T-helper 2 cell treated with Interferon-gamma antibody and Interleukin-4, amounts not matched to agents 100 ng/mL and 5 ng/mL, for 36 hours (primary cell): ENCODE measurements at regions not wholly inside any gene's neighbourhood (a gene's known extent, or its start where the extent isn't known, plus 50 kb on each side); places are given as distances from the start of the nearest gene placed in this dataset.
"Not testable (repeated sequence)": the region's sequence is repeated elsewhere in the genome, so short reads cannot be mapped to it uniquely, and the experiment has no call there.

Experiments
- intact Hi-C: fragments of 100-400 bp; cut with micrococcal nuclease; formaldehyde crosslinking; loops from one replicate; pipeline ENCODE4 v1.15.1; 2023

GRCh38 chr11:128171506-128171905 lies 415.9 kb downstream of the ETS1 start:
- intact Hi-C loops = loop anchor here (5.0 kb wide), 3 partner anchors 331 to 586 kb away; no protein-coding TSS in a partner anchor

GRCh38 chr11:128165572-128165971 lies 421.8 kb downstream of the ETS1 start:
- intact Hi-C loops = no loop called here

GRCh38 chr11:128164080-128164741 lies 423.1 kb downstream of the ETS1 start:
- intact Hi-C loops = no loop called here

- intact Hi-C loops = no loop called here
Measured at GRCh38 chr11:128161994-128162393, 425.4 kb downstream of the ETS1 start.

- intact Hi-C loops = no loop called here
Measured at GRCh38 chr11:128161436-128161835, 425.9 kb downstream of the ETS1 start.

- intact Hi-C loops = loop anchor here (1.0 to 10.0 kb wide), 6 partner anchors 107 to 806 kb away; no protein-coding TSS in a partner anchor
Measured at GRCh38 chr11:128158860-128159259, 428.5 kb downstream of the ETS1 start.

- intact Hi-C loops = loop anchor here (1.0 to 10.0 kb wide), 7 partner anchors 105 to 807 kb away; no protein-coding TSS in a partner anchor
Measured at GRCh38 chr11:128157423-128158298, 429.7 kb downstream of the ETS1 start.

GRCh38 chr11:128156486-128156885 lies 430.9 kb downstream of the ETS1 start:
- intact Hi-C loops = loop anchor here (5.0 to 10.0 kb wide), 3 partner anchors 104 to 808 kb away; no protein-coding TSS in a partner anchor

- intact Hi-C loops = loop anchor here (5.0 to 10.0 kb wide), 3 partner anchors 103 to 809 kb away; no protein-coding TSS in a partner anchor
Measured at GRCh38 chr11:128155590-128155989, 431.8 kb downstream of the ETS1 start.

- intact Hi-C loops = loop anchor here (10.0 kb wide), 1 partner anchor 811 kb away; no protein-coding TSS in a partner anchor
Measured at GRCh38 chr11:128153697-128154048, 433.7 kb downstream of the ETS1 start.

- intact Hi-C loops = loop anchor here (10.0 kb wide), 1 partner anchor 812 kb away; no protein-coding TSS in a partner anchor
Measured at GRCh38 chr11:128152796-128153696, 434.3 kb downstream of the ETS1 start.

GRCh38 chr11:128151780-128152179 lies 435.6 kb downstream of the ETS1 start:
- intact Hi-C loops = loop anchor here (10.0 kb wide), 1 partner anchor 813 kb away; no protein-coding TSS in a partner anchor

GRCh38 chr11:128151338-128151737 lies 436.0 kb downstream of the ETS1 start:
- intact Hi-C loops = loop anchor here (10.0 kb wide), 1 partner anchor 813 kb away; no protein-coding TSS in a partner anchor

- intact Hi-C loops = no loop called here
Measured at GRCh38 chr11:128148208-128148607, 439.1 kb downstream of the ETS1 start.

GRCh38 chr11:128146926-128147605 lies 440.3 kb downstream of the ETS1 start:
- intact Hi-C loops = no loop called here

GRCh38 chr11:128140293-128140692 lies 447.1 kb downstream of the ETS1 start:
- intact Hi-C loops = not testable (repeated sequence)

GRCh38 chr11:128135451-128135850 lies 451.9 kb downstream of the ETS1 start:
- intact Hi-C loops = no loop called here

GRCh38 chr11:128133501-128133900 lies 453.9 kb downstream of the ETS1 start:
- intact Hi-C loops = no loop called here

GRCh38 chr11:128130052-128130451 lies 457.3 kb downstream of the ETS1 start:
- intact Hi-C loops = no loop called here

GRCh38 chr11:128125723-128126122 lies 461.6 kb downstream of the ETS1 start:
- intact Hi-C loops = no loop called here
